ENCODE measurements at regions not wholly inside any gene's neighbourhood (a gene's known extent, or its start where the extent isn't known, plus 50 kb on each side); places are given as distances from the start of the nearest gene placed in this dataset.

DNA sequence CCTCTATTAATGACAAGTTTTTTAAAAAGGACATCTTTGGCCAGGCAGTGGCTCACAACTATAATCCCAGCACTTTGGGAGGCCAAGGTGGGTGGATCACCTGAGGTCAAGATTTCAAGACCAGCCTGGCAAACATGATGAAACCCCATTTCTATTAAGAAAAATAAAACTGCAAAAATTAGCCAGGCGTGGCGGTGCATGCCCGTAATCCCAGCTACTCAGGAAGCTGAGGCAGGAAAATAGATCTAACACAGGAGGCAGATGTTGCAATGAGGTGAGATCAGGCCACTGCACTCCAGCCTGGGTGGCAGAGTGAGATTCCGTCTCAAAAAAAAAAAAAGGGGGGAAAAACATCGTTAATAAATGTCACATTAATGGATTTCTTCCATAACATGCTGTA lies 1805.4 kb downstream of the C4orf33 start:
- no peak for TF ChIP-seq YY1 (IDR thresholded peaks at IDR 0.05; ENCODE audit: low read depth, low read length)
- no peak for TF ChIP-seq SREBF1 (IDR thresholded peaks at IDR 0.05; ENCODE audit: low read length)
- no peak for TF ChIP-seq PAX5 (IDR thresholded peaks at IDR 0.05; ENCODE audit: borderline replicate concordance, low read depth, low read length)
- TF ChIP-seq TAF1 (IDR thresholded peaks at IDR 0.05; ENCODE audit: borderline replicate concordance, low read depth, low read length) = no peak
- TF ChIP-seq, protein P1, sequence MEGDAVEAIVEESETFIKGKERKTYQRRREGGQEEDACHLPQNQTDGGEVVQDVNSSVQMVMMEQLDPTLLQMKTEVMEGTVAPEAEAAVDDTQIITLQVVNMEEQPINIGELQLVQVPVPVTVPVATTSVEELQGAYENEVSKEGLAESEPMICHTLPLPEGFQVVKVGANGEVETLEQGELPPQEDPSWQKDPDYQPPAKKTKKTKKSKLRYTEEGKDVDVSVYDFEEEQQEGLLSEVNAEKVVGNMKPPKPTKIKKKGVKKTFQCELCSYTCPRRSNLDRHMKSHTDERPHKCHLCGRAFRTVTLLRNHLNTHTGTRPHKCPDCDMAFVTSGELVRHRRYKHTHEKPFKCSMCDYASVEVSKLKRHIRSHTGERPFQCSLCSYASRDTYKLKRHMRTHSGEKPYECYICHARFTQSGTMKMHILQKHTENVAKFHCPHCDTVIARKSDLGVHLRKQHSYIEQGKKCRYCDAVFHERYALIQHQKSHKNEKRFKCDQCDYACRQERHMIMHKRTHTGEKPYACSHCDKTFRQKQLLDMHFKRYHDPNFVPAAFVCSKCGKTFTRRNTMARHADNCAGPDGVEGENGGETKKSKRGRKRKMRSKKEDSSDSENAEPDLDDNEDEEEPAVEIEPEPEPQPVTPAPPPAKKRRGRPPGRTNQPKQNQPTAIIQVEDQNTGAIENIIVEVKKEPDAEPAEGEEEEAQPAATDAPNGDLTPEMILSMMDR (IDR thresholded peaks at IDR 0.05 in 2 of 3, conservative IDR thresholded peaks at IDR 0.05 in 1 of 3; ENCODE audit: control insufficient read depth in 2 of 3, extremely low read depth in 1 of 3, insufficient read depth in 1 of 3, low read depth in 3 of 3, low read length in 3 of 3) = no peak
- TF ChIP-seq POLR2AphosphoS5 (IDR thresholded peaks at IDR 0.05; ENCODE audit: low read length) = no peak
- TF ChIP-seq FOXM1 (IDR thresholded peaks at IDR 0.05; ENCODE audit: low read depth, low read length) = no peak
- TF ChIP-seq POLR2A (IDR thresholded peaks at IDR 0.05; ENCODE audit: low read depth, low read length) = no peak
- TF ChIP-seq BACH1 (IDR thresholded peaks at IDR 0.05; ENCODE audit: borderline replicate concordance) = no peak
- no peak for TF ChIP-seq HCFC1 (IDR thresholded peaks at IDR 0.05; ENCODE audit: low read length)
- TF ChIP-seq, protein P2, sequence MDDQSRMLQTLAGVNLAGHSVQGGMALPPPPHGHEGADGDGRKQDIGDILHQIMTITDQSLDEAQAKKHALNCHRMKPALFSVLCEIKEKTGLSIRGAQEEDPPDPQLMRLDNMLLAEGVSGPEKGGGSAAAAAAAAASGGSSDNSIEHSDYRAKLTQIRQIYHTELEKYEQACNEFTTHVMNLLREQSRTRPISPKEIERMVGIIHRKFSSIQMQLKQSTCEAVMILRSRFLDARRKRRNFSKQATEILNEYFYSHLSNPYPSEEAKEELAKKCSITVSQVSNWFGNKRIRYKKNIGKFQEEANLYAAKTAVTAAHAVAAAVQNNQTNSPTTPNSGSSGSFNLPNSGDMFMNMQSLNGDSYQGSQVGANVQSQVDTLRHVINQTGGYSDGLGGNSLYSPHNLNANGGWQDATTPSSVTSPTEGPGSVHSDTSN (IDR thresholded peaks at IDR 0.05; ENCODE audit: insufficient replicate concordance, low read depth, low read length) = no peak
- no peak for TF ChIP-seq SMC3 (IDR thresholded peaks at IDR 0.05; ENCODE audit: borderline replicate concordance, low read length)
- TF ChIP-seq ZNF207 (IDR thresholded peaks at IDR 0.05; ENCODE audit: borderline replicate concordance) = no peak
- TF ChIP-seq, protein P3, sequence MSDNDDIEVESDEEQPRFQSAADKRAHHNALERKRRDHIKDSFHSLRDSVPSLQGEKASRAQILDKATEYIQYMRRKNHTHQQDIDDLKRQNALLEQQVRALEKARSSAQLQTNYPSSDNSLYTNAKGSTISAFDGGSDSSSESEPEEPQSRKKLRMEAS (IDR thresholded peaks at IDR 0.05; ENCODE audit: low read depth, low read length) = no peak

All from GM12878 (cell line).